ENCODE measurements at regions not wholly inside any gene's neighbourhood (a gene's known extent, or its start where the extent isn't known, plus 50 kb on each side); places are given as distances from the start of the nearest gene placed in this dataset.

DNA sequence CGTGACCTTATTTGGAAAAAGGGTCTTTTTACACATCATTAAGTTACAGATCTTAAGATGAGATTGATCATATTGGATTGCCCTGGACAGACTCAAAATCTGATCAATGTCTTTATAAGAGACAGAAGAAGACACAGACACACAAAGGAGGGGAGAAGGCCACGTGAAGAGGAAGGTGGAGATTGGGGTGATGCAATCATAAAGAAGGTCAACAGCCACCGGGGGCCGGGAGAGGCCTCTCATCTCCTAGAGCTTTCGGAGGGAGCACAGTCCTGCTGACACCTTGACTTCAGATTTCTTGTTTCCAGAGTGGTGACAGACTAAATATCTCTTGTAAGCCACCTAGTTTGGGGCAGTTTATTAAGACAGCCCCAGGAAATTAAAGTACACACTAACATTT lies 204.6 kb upstream of the CSF3R start:
- DNase-seq (ENCODE audit: low spot score) = no peak

DNA sequence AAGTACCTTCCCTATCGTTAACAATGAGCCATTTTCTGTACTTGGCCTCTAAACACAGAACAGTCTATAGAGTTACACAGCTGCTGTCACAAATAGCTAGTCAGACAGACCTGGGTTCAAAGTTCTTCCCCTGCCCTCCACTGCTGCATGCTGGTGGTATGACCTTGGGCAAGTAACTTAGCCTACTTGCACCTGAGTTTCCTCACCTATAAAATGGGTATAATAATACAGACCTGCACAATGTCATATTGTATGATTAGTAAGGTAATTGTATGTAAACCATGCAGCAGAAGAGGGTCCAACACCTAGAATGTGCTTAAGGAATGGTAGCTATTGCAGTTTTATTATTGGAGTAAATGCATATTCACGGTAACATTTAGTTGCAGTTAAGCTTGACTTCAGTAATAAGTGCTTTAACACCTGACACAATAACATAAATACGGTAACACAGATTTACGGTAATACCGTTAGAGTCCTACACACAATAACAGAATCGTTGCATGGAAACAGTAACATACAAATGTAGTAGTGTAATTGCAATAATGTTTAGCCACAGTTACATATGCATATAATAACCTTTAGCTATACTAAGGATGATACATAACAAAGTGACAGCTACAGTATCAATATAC lies 193.3 kb upstream of the CSF3R start:
- no peak for DNase-seq (ENCODE audit: low spot score)

DNA sequence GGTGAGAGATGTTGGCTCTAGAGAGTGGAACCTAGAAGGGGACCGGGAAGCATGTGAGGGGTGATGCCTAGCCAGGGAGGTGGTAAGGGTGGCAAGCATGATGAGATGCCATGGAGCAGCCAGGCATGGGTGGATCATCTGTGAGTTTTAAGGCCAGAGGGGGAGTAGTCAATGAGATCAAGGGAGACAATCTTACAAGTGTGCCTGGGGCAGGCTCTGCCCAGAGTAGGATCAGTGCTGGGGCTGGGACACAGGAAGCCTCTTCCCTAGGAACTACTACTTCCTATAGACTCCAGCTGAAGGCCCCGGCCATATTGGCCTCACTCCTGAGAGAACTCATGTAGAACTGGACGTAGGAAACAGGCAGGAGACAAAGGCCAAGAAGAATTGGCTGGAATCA lies 192.4 kb upstream of the CSF3R start:
- DNase-seq (ENCODE audit: low spot score) = no peak

- peak; percentile 30 for DNase-seq (ENCODE audit: low spot score)
These were observed 190.5 kb upstream of the CSF3R start for GRCh38 chr1:36673202-36673601.

DNA sequence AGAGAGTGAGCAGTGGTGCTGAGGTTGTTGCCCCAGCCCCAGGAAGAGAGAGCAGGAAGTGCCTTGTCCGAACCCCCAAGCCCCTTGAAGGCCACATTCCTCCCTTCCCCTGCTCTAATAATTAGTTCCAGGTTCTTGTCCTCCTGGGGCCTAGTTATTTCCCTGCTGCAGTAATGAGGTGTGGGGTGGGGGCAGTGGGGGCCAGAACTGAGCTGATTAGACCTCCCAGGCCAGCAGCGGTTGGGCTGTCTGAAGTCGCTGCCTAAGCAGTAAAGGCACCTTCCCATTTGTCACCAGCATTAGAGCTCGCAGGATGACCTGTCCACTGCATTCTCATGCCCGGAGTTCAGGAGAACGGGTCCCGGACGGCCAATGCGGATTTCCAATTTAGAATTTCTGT lies 186.5 kb upstream of the CSF3R start:
- no peak for DNase-seq (ENCODE audit: low spot score)

GRCh38 chr1:36667836-36668235 lies 185.1 kb upstream of the CSF3R start:
- no peak for DNase-seq (ENCODE audit: low spot score)

- DNase-seq (ENCODE audit: low spot score) = no peak
These were observed 184.5 kb upstream of the CSF3R start for GRCh38 chr1:36667256-36667655.

- no peak for DNase-seq (ENCODE audit: low spot score)
These were observed 182.9 kb upstream of the CSF3R start for GRCh38 chr1:36665478-36666080.

- DNase-seq (ENCODE audit: low spot score) = no peak
These were observed 182.0 kb upstream of the CSF3R start for GRCh38 chr1:36664571-36665287.

- no peak for DNase-seq (ENCODE audit: low spot score)
These were observed 181.2 kb upstream of the CSF3R start for GRCh38 chr1:36663772-36664430.

GRCh38 chr1:36658838-36659237 lies 176.1 kb upstream of the CSF3R start:
- DNase-seq (ENCODE audit: low spot score) = no peak

GRCh38 chr1:36657826-36658225 lies 175.1 kb upstream of the CSF3R start:
- no peak for DNase-seq (ENCODE audit: low spot score)

DNA sequence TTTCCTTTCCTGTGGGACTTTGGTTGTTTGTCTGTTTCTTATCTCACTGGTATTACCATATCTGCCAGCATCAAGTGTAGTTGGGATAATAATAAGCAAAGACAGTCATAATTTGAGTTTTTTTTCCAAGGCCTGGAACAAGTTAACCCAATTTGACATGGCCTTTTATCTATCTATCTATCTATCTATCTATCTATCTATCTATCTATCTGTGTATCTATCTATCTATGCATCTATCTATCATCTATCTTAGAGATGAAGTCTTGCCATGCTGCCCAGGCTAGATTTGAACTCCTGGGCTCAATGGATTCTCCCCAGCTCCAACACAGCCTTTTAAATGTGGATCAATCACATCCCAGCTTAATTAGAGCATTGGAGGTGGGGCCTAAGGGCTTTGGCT lies 174.1 kb upstream of the CSF3R start:
- DNase-seq (ENCODE audit: low spot score) = no peak

- DNase-seq (ENCODE audit: low spot score) = no peak
These were observed 173.6 kb upstream of the CSF3R start for GRCh38 chr1:36656271-36656670.

- no peak for DNase-seq (ENCODE audit: low spot score)
These were observed 171.9 kb upstream of the CSF3R start for GRCh38 chr1:36654586-36654985.

DNA sequence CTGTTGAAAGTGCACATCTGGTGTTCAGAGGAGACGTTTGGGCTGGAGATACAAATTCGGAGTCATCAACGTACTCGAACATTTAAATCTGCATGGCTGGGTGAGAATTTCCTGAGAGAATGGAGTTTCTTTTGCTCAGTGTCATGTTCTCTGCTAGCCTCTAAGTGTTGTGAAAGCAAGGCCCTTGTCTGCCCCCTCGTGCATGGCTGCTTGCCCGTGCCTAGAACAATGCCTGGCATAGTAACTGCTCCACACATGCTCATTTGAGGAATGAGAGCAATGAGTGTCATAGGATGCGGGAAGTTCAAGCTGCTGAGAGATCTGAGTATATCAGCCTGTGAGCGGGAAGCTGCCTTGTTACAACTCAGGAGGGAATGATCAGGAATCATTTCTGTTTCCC lies 171.1 kb upstream of the CSF3R start:
- no peak for DNase-seq (ENCODE audit: low spot score)

- no peak for DNase-seq (ENCODE audit: low spot score)
These were observed 169.9 kb upstream of the CSF3R start for GRCh38 chr1:36652586-36652985.

- no peak for DNase-seq (ENCODE audit: low spot score)
These were observed 169.3 kb upstream of the CSF3R start for GRCh38 chr1:36652011-36652410.

DNA sequence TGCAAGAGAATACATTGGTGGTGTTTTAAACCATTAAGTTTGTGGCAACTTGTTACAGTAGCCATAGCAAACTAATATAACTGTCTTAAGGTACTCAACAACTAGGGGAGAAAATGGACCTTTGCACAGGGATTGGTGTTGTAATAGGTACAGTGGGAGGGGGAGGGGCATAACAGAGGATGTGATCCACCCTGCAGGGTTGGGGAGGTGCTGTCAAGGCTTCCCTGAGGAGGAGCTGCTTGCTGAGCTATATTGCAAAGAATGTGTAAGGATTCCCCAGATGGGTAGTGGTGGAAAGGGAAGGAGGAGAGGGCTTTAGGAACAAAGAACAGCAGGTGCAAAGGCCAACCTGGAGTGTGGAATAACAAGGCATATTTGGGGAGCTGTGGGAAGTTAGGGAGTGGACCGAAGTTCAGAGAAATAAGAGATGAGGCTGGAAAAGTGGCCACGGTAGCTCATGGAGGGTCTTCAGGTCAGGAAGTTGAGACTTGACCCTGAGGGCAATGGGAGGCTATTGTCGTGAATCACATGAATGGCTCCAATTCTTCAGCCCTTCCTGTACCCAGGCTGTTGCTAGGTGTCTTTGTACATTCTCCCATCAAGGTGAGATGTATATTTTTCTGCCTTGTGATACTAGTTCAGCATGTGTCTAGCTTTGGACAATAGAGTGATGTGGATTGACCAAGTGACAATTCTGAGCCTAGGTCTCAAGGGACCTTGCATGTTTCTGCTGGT lies 168.6 kb upstream of the CSF3R start:
- no peak for DNase-seq (ENCODE audit: low spot score)

- peak; percentile 83 for DNase-seq (ENCODE audit: low spot score)
These were observed 167.7 kb upstream of the CSF3R start for GRCh38 chr1:36650200-36651065.

DNA sequence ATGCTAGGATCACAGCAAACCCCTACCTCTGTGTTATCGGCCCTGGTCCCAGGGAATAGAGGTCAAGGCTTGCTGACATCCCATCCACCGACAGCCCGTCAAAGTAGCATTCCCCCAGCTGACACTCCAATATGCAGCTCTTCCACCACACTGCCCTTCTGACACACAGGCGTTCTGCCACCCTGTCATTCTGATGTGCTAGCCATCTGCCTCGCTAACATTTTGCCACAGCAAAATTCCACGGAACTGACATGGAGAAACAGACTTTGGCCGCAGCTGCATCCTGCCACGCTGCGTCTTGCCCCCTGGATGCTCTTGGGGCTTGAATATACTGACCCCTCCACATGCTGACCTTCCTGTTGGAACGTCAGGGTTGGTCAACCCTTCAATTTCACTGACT lies 163.2 kb upstream of the CSF3R start:
- no peak for DNase-seq (ENCODE audit: low spot score)

Data from iPS-NIHi11 (cell line).